Activated naive CD8-positive, alpha-beta T cell treated with anti-CD3 and anti-CD28 coated beads for 36 hours (primary cell): ENCODE measurements at regions not wholly inside any gene's neighbourhood (a gene's known extent, or its start where the extent isn't known, plus 50 kb on each side); places are given as distances from the start of the nearest gene placed in this dataset.

Experiments
- DNase-seq: peaks from one replicate; pipeline ENCODE4 v3.0.0; 2021
- H3K27ac Mint-ChIP-seq: one replicate; pipeline ENCODE4 v1.8.0; 2022; ENCODE audit warnings: mild to moderate bottlenecking, moderate library complexity, mixed read lengths
- H3K27me3 Mint-ChIP-seq: one replicate; pipeline ENCODE4 v1.8.0; 2022; ENCODE audit warnings: mild to moderate bottlenecking, mixed read lengths
- H3K36me3 Mint-ChIP-seq: one replicate; pipeline ENCODE4 v1.8.0; 2021; ENCODE audit warnings: mild to moderate bottlenecking, mixed read lengths
- H3K4me1 Mint-ChIP-seq: one replicate; pipeline ENCODE4 v1.8.0; 2021; ENCODE audit warnings: mixed read lengths
- H3K4me3 Mint-ChIP-seq: one replicate; pipeline ENCODE4 v1.8.0; 2022; ENCODE audit warnings: mild to moderate bottlenecking, moderate library complexity, mixed read lengths
- H3K9me3 Mint-ChIP-seq: one replicate; pipeline ENCODE4 v1.8.0; 2022; ENCODE audit warnings: mixed read lengths

GRCh38 chr21:22556829-22557228 is 1558.6 kb downstream of the NCAM2 start:
- no peak overlapping the region for H3K4me3 Mint-ChIP-seq
- H3K27me3 Mint-ChIP-seq, result no peaks in the 10 kb centered on the region
- H3K4me1 Mint-ChIP-seq, result no peaks in the 10 kb centered on the region
- H3K9me3 Mint-ChIP-seq, result peaks cover 1% of the 10 kb centered on the region
- no peak for DNase-seq
- H3K27ac Mint-ChIP-seq, result no peak overlapping the region
- no peaks in the 10 kb centered on the region for H3K36me3 Mint-ChIP-seq

- H3K27me3 Mint-ChIP-seq, result no peaks in the 10 kb centered on the region
- H3K36me3 Mint-ChIP-seq, result no peaks in the 10 kb centered on the region
- no peak overlapping the region for H3K27ac Mint-ChIP-seq
- H3K4me3 Mint-ChIP-seq, result no peak overlapping the region
- no peaks in the 10 kb centered on the region for H3K4me1 Mint-ChIP-seq
- H3K9me3 Mint-ChIP-seq, result peaks cover 1% of the 10 kb centered on the region
- DNase-seq, result no peak
Measured at GRCh38 chr21:22561946-22562345, 1563.7 kb downstream of the NCAM2 start.

GRCh38 chr21:22573834-22574233 is 1575.6 kb downstream of the NCAM2 start:
- DNase-seq, result no peak
- Mint-ChIP-seq H3K9me3 (no peaks in the 10 kb centered on the region), H3K27me3 (no peaks in the 10 kb centered on the region), H3K4me3 (no peak overlapping the region), H3K4me1 (peaks cover 4% of the 10 kb centered on the region), H3K36me3 (no peaks in the 10 kb centered on the region), H3K27ac (no peak overlapping the region)

GRCh38 chr21:22575165-22575584 is 1577.0 kb downstream of the NCAM2 start:
- H3K4me3 Mint-ChIP-seq, result no peak overlapping the region
- H3K27me3 Mint-ChIP-seq, result no peaks in the 10 kb centered on the region
- no peaks in the 10 kb centered on the region for H3K9me3 Mint-ChIP-seq
- no peak overlapping the region for H3K27ac Mint-ChIP-seq
- peaks cover 4% of the 10 kb centered on the region for H3K4me1 Mint-ChIP-seq
- no peaks in the 10 kb centered on the region for H3K36me3 Mint-ChIP-seq
- no peak for DNase-seq

GRCh38 chr21:22579741-22580140 is 1581.5 kb downstream of the NCAM2 start:
- H3K9me3 Mint-ChIP-seq, result no peaks in the 10 kb centered on the region
- no peaks in the 10 kb centered on the region for H3K27me3 Mint-ChIP-seq
- H3K4me1 Mint-ChIP-seq, result peaks cover 4% of the 10 kb centered on the region
- H3K4me3 Mint-ChIP-seq, result no peak overlapping the region
- H3K36me3 Mint-ChIP-seq, result no peaks in the 10 kb centered on the region
- no peak overlapping the region for H3K27ac Mint-ChIP-seq
- no peak for DNase-seq

- Mint-ChIP-seq H3K36me3 (no peaks in the 10 kb centered on the region), H3K4me1 (no peaks in the 10 kb centered on the region), H3K9me3 (no peaks in the 10 kb centered on the region), H3K27me3 (no peaks in the 10 kb centered on the region), H3K27ac (no peak overlapping the region), H3K4me3 (no peak overlapping the region)
- DNase-seq, result no peak
Measured at GRCh38 chr21:22582026-22582425, 1583.8 kb downstream of the NCAM2 start.

- H3K4me3 Mint-ChIP-seq, result no peak overlapping the region
- no peak overlapping the region for H3K27ac Mint-ChIP-seq
- H3K4me1 Mint-ChIP-seq, result no peaks in the 10 kb centered on the region
- H3K9me3 Mint-ChIP-seq, result no peaks in the 10 kb centered on the region
- H3K36me3 Mint-ChIP-seq, result no peaks in the 10 kb centered on the region
- no peaks in the 10 kb centered on the region for H3K27me3 Mint-ChIP-seq
- no peak for DNase-seq
Measured at GRCh38 chr21:22584308-22584707, 1586.1 kb downstream of the NCAM2 start.

- Mint-ChIP-seq H3K9me3 (no peaks in the 10 kb centered on the region), H3K27me3 (no peaks in the 10 kb centered on the region), H3K36me3 (no peaks in the 10 kb centered on the region), H3K27ac (no peak overlapping the region), H3K4me1 (no peaks in the 10 kb centered on the region), H3K4me3 (no peak overlapping the region)
- DNase-seq, result no peak
Measured at GRCh38 chr21:22585558-22585957, 1587.3 kb downstream of the NCAM2 start.

GRCh38 chr21:22597660-22598255 is 1599.5 kb downstream of the NCAM2 start:
- no peaks in the 10 kb centered on the region for H3K36me3 Mint-ChIP-seq
- H3K27me3 Mint-ChIP-seq, result no peaks in the 10 kb centered on the region
- no peaks in the 10 kb centered on the region for H3K4me1 Mint-ChIP-seq
- H3K9me3 Mint-ChIP-seq, result peaks cover 2% of the 10 kb centered on the region
- no peak overlapping the region for H3K4me3 Mint-ChIP-seq
- H3K27ac Mint-ChIP-seq, result no peak overlapping the region
- no peak for DNase-seq

GRCh38 chr21:22609802-22610201 is 1611.6 kb downstream of the NCAM2 start:
- no peak for DNase-seq
- H3K9me3 Mint-ChIP-seq, result no peaks in the 10 kb centered on the region
- no peaks in the 10 kb centered on the region for H3K4me1 Mint-ChIP-seq
- no peak overlapping the region for H3K4me3 Mint-ChIP-seq
- no peaks in the 10 kb centered on the region for H3K27me3 Mint-ChIP-seq
- no peaks in the 10 kb centered on the region for H3K36me3 Mint-ChIP-seq
- no peak overlapping the region for H3K27ac Mint-ChIP-seq

GRCh38 chr21:22627911-22628310 is 1629.7 kb downstream of the NCAM2 start:
- Mint-ChIP-seq H3K36me3 (no peaks in the 10 kb centered on the region), H3K4me1 (no peaks in the 10 kb centered on the region), H3K27ac (no peak overlapping the region), H3K27me3 (no peaks in the 10 kb centered on the region), H3K4me3 (no peak overlapping the region), H3K9me3 (no peaks in the 10 kb centered on the region)
- no peak for DNase-seq

GRCh38 chr21:22630953-22631465 is 1632.8 kb downstream of the NCAM2 start:
- no peaks in the 10 kb centered on the region for H3K9me3 Mint-ChIP-seq
- no peaks in the 10 kb centered on the region for H3K36me3 Mint-ChIP-seq
- H3K4me1 Mint-ChIP-seq, result no peaks in the 10 kb centered on the region
- H3K27ac Mint-ChIP-seq, result no peak overlapping the region
- no peak overlapping the region for H3K4me3 Mint-ChIP-seq
- H3K27me3 Mint-ChIP-seq, result no peaks in the 10 kb centered on the region
- DNase-seq, result no peak

GRCh38 chr21:22632176-22632575 is 1634.0 kb downstream of the NCAM2 start:
- Mint-ChIP-seq H3K4me1 (no peaks in the 10 kb centered on the region), H3K36me3 (no peaks in the 10 kb centered on the region), H3K27me3 (no peaks in the 10 kb centered on the region), H3K9me3 (no peaks in the 10 kb centered on the region), H3K27ac (no peak overlapping the region), H3K4me3 (no peak overlapping the region)
- no peak for DNase-seq

GRCh38 chr21:22649246-22649645 is 1651.0 kb downstream of the NCAM2 start:
- Mint-ChIP-seq H3K4me1 (no peaks in the 10 kb centered on the region), H3K27me3 (no peaks in the 10 kb centered on the region), H3K4me3 (no peak overlapping the region)

GRCh38 chr21:22650226-22650625 is 1652.0 kb downstream of the NCAM2 start:
- H3K4me1 Mint-ChIP-seq, result no peaks in the 10 kb centered on the region
- H3K36me3 Mint-ChIP-seq, result no peaks in the 10 kb centered on the region
- H3K4me3 Mint-ChIP-seq, result no peak overlapping the region
- no peaks in the 10 kb centered on the region for H3K9me3 Mint-ChIP-seq
- no peak for DNase-seq
- no peaks in the 10 kb centered on the region for H3K27me3 Mint-ChIP-seq
- no peak overlapping the region for H3K27ac Mint-ChIP-seq

More at GRCh38 chr21:22649246-22649645, 1651.0 kb downstream of the NCAM2 start:
- no peak overlapping the region for H3K27ac Mint-ChIP-seq
- H3K9me3 Mint-ChIP-seq, result no peaks in the 10 kb centered on the region
- DNase-seq, result no peak
- H3K36me3 Mint-ChIP-seq, result no peaks in the 10 kb centered on the region

GRCh38 chr21:22657781-22658180 is 1659.6 kb downstream of the NCAM2 start:
- H3K4me3 Mint-ChIP-seq, result no peak overlapping the region
- DNase-seq, result no peak
- H3K27ac Mint-ChIP-seq, result no peak overlapping the region
- no peaks in the 10 kb centered on the region for H3K36me3 Mint-ChIP-seq
- no peaks in the 10 kb centered on the region for H3K4me1 Mint-ChIP-seq
- H3K9me3 Mint-ChIP-seq, result no peaks in the 10 kb centered on the region
- H3K27me3 Mint-ChIP-seq, result no peaks in the 10 kb centered on the region
